GM12891 (cell line): ENCODE measurements at regions not wholly inside any gene's neighbourhood (a gene's known extent, or its start where the extent isn't known, plus 50 kb on each side); places are given as distances from the start of the nearest gene placed in this dataset.
A peak's percentile ranks its signal among the peaks of the same experiment; 100 is the strongest.
"Not testable (repeated sequence)": the region's sequence is repeated elsewhere in the genome, so short reads cannot be mapped to it uniquely, and the experiment has no call there.

Experiments
- DNase-seq: peaks from one replicate; pipeline ENCODE4 v3.0.0; 2011; ENCODE audit warnings: low spot score; ENCODE audit not compliant: insufficient read length
- FAIRE-seq: peaks from 2 replicates; lab custom pipeline; 2011; peaks lifted over from hg19 to GRCh38; lab: Jason Lieb, UNC
- PAX5 ChIP-seq: IDR thresholded peaks from 2 replicates; pipeline ENCODE4 v1.6.1; 2011; ENCODE audit warnings: low read length, moderate library complexity, mild to moderate bottlenecking; ENCODE audit not compliant: insufficient read depth, severe bottlenecking
- POLR2A ChIP-seq: IDR thresholded peaks from 2 replicates; pipeline ENCODE4 v1.6.1; 2011; ENCODE audit warnings: low read depth, low read length, control low read depth
- POLR2AphosphoS5 ChIP-seq: IDR thresholded peaks from 2 replicates; pipeline ENCODE4 v1.6.1; 2011; ENCODE audit warnings: low read depth, low read length, control low read depth
- POU2F2 ChIP-seq: IDR thresholded peaks from 2 replicates; pipeline ENCODE4 v1.6.1; 2011; ENCODE audit warnings: low read depth, mild to moderate bottlenecking, control low read depth, low read length, moderate library complexity
- SPI1 ChIP-seq: IDR thresholded peaks from 2 replicates; pipeline ENCODE4 v1.6.1; 2011; ENCODE audit warnings: low read depth, low read length, control low read depth
- TAF1 ChIP-seq: IDR thresholded peaks from 2 replicates; pipeline ENCODE4 v1.6.1; 2011; ENCODE audit warnings: low read depth, low read length, control low read depth

- DNase-seq (no peak), FAIRE-seq (peak; percentile 87)
- TF ChIP-seq POLR2A = no peak
- 0 out of 2 replicates have a peak, but pooled peaks have one; percentile 17 for TF ChIP-seq SPI1
Observed at GRCh38 chr13:78137404-78138142, 218.9 kb upstream of the EDNRB start.

GRCh38 chr13:78136966-78137365, 218.3 kb upstream of the EDNRB start:
- no peak for FAIRE-seq
- TF ChIP-seq POLR2A = no peak
- TF ChIP-seq PAX5 = no peak
- no peak for TF ChIP-seq TAF1
- TF ChIP-seq POU2F2 = no peak
- TF ChIP-seq SPI1 = no peak
- no peak for TF ChIP-seq POLR2AphosphoS5
- DNase-seq = no peak

- DNase-seq (no peak), FAIRE-seq (no peak)
- TF ChIP-seq PAX5 (no peak), POLR2A (no peak), POLR2AphosphoS5 (no peak), TAF1 (no peak), POU2F2 (no peak), SPI1 (no peak)
Observed at GRCh38 chr13:78133511-78133910, 214.9 kb upstream of the EDNRB start.

- TF ChIP-seq SPI1 (no peak), PAX5 (no peak), POU2F2 (no peak), TAF1 (no peak), POLR2AphosphoS5 (no peak), POLR2A (no peak)
- FAIRE-seq = no peak
- DNase-seq = no peak
Observed at GRCh38 chr13:78131811-78132210, 213.2 kb upstream of the EDNRB start.

- DNase-seq = no peak
- TF ChIP-seq PAX5 (no peak), TAF1 (no peak), POU2F2 (no peak), SPI1 (no peak), POLR2AphosphoS5 (no peak), POLR2A (no peak)
- FAIRE-seq = no peak
Observed at GRCh38 chr13:78131346-78131745, 212.7 kb upstream of the EDNRB start.

GRCh38 chr13:78129823-78130222, 211.2 kb upstream of the EDNRB start:
- FAIRE-seq = no peak
- no peak for DNase-seq
- TF ChIP-seq POLR2A (no peak), TAF1 (no peak), SPI1 (no peak), POU2F2 (no peak), PAX5 (no peak), POLR2AphosphoS5 (no peak)

GRCh38 chr13:78129359-78129758, 210.7 kb upstream of the EDNRB start:
- no peak for TF ChIP-seq POU2F2
- no peak for TF ChIP-seq TAF1
- no peak for TF ChIP-seq POLR2A
- TF ChIP-seq SPI1 = no peak
- TF ChIP-seq POLR2AphosphoS5 = no peak
- TF ChIP-seq PAX5 = no peak
- FAIRE-seq (no peak), DNase-seq (no peak)

- no peak for DNase-seq
Observed at GRCh38 chr13:78121459-78122348, 203.1 kb upstream of the EDNRB start.

GRCh38 chr13:78121001-78121400, 202.4 kb upstream of the EDNRB start:
- FAIRE-seq = no peak
- TF ChIP-seq POLR2A (no peak), POLR2AphosphoS5 (no peak), POU2F2 (no peak), TAF1 (no peak), PAX5 (no peak), SPI1 (no peak)
- no peak for DNase-seq

More at GRCh38 chr13:78121459-78122348, 203.1 kb upstream of the EDNRB start:
- peak; percentile 80 for FAIRE-seq
- TF ChIP-seq POLR2AphosphoS5 (no peak), POLR2A (no peak), PAX5 (no peak), POU2F2 (no peak), SPI1 (no peak), TAF1 (no peak)

GRCh38 chr13:78120144-78120543, 201.5 kb upstream of the EDNRB start:
- not testable (repeated sequence) for DNase-seq, FAIRE-seq

- DNase-seq, FAIRE-seq: not testable (repeated sequence)
Observed at GRCh38 chr13:78117070-78117469, 198.4 kb upstream of the EDNRB start.
